ENCODE measurements at regions not wholly inside any gene's neighbourhood (a gene's known extent, or its start where the extent isn't known, plus 50 kb on each side); places are given as distances from the start of the nearest gene placed in this dataset.

DNA sequence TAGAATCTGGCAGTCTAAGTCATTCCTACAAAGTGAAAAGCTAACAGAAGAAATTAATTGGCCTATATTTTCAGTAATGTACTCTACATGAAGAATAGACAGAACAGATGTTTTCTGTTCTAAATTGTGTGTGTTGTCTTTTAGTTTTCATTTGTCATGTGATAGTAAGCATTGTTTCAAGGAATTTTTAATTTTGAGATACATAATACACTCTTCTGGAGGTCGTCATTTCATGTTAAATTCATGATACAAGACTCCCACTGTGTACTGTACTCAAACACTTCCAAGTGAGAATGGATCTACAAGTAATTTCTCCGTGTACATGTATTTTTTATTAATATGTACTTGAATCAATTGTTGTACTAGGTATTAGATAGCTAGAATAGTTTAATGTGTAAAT is 1522.9 kb downstream of the MAT2B start:
- no peak for ATAC-seq
- TF ChIP-seq TOX (CRISPR knock-in tag; IDR thresholded peaks at IDR 0.05; ENCODE audit: borderline replicate concordance) (no peak), TCF4 (CRISPR knock-in tag; IDR thresholded peaks at IDR 0.05; ENCODE audit: borderline replicate concordance) (no peak), ZNF565 (CRISPR knock-in tag; conservative IDR thresholded peaks at IDR 0.05; ENCODE audit: low read depth) (no peak), ZC3H10 (CRISPR knock-in tag; IDR thresholded peaks at IDR 0.05) (no peak), ISL1 (CRISPR knock-in tag; IDR thresholded peaks at IDR 0.05) (no peak), ZFP3 (CRISPR knock-in tag; IDR thresholded peaks at IDR 0.05) (no peak), ZFP30 (CRISPR knock-in tag; IDR thresholded peaks at IDR 0.05) (no peak), ZNF70 (CRISPR knock-in tag; IDR thresholded peaks at IDR 0.05) (no peak), SNAI2 (CRISPR knock-in tag; IDR thresholded peaks at IDR 0.05) (no peak)
- TF ChIP-seq, protein P1, sequence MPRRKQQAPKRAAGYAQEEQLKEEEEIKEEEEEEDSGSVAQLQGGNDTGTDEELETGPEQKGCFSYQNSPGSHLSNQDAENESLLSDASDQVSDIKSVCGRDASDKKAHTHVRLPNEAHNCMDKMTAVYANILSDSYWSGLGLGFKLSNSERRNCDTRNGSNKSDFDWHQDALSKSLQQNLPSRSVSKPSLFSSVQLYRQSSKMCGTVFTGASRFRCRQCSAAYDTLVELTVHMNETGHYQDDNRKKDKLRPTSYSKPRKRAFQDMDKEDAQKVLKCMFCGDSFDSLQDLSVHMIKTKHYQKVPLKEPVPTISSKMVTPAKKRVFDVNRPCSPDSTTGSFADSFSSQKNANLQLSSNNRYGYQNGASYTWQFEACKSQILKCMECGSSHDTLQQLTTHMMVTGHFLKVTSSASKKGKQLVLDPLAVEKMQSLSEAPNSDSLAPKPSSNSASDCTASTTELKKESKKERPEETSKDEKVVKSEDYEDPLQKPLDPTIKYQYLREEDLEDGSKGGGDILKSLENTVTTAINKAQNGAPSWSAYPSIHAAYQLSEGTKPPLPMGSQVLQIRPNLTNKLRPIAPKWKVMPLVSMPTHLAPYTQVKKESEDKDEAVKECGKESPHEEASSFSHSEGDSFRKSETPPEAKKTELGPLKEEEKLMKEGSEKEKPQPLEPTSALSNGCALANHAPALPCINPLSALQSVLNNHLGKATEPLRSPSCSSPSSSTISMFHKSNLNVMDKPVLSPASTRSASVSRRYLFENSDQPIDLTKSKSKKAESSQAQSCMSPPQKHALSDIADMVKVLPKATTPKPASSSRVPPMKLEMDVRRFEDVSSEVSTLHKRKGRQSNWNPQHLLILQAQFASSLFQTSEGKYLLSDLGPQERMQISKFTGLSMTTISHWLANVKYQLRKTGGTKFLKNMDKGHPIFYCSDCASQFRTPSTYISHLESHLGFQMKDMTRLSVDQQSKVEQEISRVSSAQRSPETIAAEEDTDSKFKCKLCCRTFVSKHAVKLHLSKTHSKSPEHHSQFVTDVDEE (CRISPR knock-in tag; IDR thresholded peaks at IDR 0.05): no peak
- TF ChIP-seq, protein P2, sequence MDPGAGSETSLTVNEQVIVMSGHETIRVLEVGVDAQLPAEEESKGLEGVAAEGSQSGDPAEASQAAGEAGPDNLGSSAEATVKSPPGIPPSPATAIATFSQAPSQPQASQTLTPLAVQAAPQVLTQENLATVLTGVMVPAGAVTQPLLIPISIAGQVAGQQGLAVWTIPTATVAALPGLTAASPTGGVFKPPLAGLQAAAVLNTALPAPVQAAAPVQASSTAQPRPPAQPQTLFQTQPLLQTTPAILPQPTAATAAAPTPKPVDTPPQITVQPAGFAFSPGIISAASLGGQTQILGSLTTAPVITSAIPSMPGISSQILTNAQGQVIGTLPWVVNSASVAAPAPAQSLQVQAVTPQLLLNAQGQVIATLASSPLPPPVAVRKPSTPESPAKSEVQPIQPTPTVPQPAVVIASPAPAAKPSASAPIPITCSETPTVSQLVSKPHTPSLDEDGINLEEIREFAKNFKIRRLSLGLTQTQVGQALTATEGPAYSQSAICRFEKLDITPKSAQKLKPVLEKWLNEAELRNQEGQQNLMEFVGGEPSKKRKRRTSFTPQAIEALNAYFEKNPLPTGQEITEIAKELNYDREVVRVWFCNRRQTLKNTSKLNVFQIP (CRISPR knock-in tag; IDR thresholded peaks at IDR 0.05; ENCODE audit: borderline replicate concordance, low read depth): no peak
- TF ChIP-seq, protein P3, sequence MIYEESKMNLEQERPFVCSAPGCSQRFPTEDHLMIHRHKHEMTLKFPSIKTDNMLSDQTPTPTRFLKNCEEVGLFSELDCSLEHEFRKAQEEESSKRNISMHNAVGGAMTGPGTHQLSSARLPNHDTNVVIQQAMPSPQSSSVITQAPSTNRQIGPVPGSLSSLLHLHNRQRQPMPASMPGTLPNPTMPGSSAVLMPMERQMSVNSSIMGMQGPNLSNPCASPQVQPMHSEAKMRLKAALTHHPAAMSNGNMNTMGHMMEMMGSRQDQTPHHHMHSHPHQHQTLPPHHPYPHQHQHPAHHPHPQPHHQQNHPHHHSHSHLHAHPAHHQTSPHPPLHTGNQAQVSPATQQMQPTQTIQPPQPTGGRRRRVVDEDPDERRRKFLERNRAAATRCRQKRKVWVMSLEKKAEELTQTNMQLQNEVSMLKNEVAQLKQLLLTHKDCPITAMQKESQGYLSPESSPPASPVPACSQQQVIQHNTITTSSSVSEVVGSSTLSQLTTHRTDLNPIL (CRISPR knock-in tag; IDR thresholded peaks at IDR 0.05; ENCODE audit: low read depth): no peak

DNA sequence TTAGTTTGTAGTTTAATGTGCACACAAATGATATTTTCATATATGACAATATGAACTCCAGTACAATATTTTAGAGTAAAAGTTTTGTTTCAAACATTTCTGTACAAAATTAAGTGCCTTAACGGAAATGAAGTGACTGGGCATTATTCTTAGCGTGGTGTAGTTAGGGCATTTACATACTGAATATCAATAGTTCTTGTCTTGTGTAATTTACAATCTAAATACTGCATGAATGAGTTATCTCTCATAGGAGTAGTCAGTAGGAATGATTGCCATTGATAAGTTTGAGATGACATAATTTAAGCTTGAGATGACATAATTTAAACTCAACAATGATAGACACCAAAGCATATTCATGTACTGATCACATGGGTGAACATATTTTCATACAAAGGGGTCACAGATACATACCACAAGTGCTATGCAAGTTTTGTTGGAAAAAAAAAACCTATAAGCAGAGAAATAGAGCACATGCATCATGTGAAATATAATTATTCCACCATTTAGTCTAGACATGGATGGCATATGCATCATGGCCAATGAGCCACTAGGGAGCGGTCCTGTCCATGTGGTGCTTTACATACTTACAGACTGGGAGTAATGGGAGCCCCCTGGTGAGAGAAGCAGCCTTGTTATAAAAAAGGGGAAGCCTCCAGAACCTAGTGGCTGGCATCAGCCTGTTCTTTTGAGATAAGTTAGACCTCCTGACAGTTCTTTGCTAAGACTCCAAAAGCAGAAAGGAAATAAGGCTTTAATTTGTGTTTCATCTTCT is 1523.9 kb downstream of the MAT2B start:
- ATAC-seq: no peak
- TF ChIP-seq SNAI2 (CRISPR knock-in tag; IDR thresholded peaks at IDR 0.05) (no peak), ZFP3 (CRISPR knock-in tag; IDR thresholded peaks at IDR 0.05) (no peak), PPARA (CRISPR knock-in tag; IDR thresholded peaks at IDR 0.05; ENCODE audit: borderline replicate concordance) (no peak), ZC3H10 (CRISPR knock-in tag; IDR thresholded peaks at IDR 0.05) (no peak), ZNF70 (CRISPR knock-in tag; IDR thresholded peaks at IDR 0.05) (no peak), TOX (CRISPR knock-in tag; IDR thresholded peaks at IDR 0.05; ENCODE audit: borderline replicate concordance) (no peak), GLIS3 (CRISPR knock-in tag; IDR thresholded peaks at IDR 0.05) (no peak), OSR1 (CRISPR knock-in tag; IDR thresholded peaks at IDR 0.05) (no peak), ISL1 (CRISPR knock-in tag; IDR thresholded peaks at IDR 0.05) (no peak), ESRRG (CRISPR knock-in tag; IDR thresholded peaks at IDR 0.05) (no peak)
- TF ChIP-seq, protein P1 (CRISPR knock-in tag; IDR thresholded peaks at IDR 0.05): no peak
- TF ChIP-seq, protein P2 (CRISPR knock-in tag; IDR thresholded peaks at IDR 0.05; ENCODE audit: borderline replicate concordance, low read depth): no peak
- TF ChIP-seq, protein P3 (CRISPR knock-in tag; IDR thresholded peaks at IDR 0.05; ENCODE audit: low read depth): no peak

All from SK-N-SH treated with all-trans-retinoic acid at 6 μM for 48 hours (cell line).